HG03457 (cell line): ENCODE measurements at regions not wholly inside any gene's neighbourhood (a gene's known extent, or its start where the extent isn't known, plus 50 kb on each side); places are given as distances from the start of the nearest gene placed in this dataset.
"Not testable (repeated sequence)": the region's sequence is repeated elsewhere in the genome, so short reads cannot be mapped to it uniquely, and the experiment has no call there.

Experiments
- ATAC-seq: cut with Tn5 transposase; IDR thresholded peaks from one replicate; pipeline ENCODE4 v1.9.1; 2021; ENCODE audit warnings: moderate number of reproducible peaks; ENCODE audit not compliant: unreplicated experiment

DNA sequence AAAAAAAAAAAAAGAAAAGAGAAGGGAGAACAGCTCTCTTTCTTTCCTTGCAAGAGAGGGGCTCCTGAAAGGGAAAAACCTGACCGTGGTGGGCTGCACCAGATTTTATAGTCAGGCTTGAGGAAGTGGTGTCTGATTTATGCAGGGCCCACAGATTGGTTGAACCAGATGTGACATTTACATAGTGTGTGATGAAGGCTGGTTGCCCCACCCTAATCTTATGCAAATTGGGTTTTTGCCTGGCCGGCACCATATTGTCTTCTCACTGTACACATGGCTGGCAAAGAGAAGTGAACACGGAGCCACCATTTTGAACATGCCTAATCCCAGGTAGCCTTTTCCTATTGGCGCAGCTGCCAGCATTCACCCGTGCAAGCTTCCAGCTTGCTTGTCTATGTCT is 154.4 kb downstream of the OXSM start:
- no peak for ATAC-seq

DNA sequence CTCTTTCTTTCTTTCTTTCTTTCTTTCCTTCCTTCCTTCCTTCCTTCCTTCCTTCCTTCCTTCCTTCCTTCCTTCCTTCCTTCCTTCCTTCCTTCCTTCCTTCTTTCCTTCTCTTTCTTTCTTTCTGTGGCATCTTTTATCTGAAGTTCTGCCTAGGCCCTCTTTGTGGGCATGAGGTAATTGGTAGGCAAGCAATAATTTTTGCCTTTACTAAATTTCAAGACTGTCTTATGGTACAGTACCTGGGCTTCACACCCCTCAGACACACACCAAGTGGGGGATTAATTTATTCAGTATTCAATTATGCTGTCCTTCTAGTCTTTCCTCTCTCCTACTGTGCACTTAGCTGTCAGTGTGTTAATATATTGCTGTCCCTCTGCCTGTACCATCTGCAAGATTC is 155.5 kb downstream of the OXSM start:
- no peak for ATAC-seq

GRCh38 chr3:25945836-25946235 is 155.9 kb downstream of the OXSM start:
- no peak for ATAC-seq

- no peak for ATAC-seq
Measured at GRCh38 chr3:25952133-25952532, 162.2 kb downstream of the OXSM start.

DNA sequence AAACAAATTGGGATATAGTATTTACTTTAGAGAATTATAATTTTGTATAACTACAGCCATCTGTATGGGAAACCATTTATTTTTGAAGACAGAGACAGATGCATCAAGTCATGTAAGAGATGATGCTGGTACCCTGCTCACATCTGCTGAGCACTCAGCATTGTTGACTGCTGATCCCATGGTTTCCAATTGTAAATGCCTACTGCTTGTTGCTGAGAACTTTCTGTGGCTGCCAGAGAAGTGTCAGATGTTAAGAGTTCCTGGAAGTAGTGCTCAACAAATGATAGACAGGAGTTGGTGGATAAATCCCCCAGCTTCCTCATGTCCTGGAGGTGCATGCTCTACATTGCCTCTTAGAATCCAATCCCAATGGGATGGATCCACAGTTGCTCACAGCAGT is 167.1 kb downstream of the OXSM start:
- no peak for ATAC-seq

DNA sequence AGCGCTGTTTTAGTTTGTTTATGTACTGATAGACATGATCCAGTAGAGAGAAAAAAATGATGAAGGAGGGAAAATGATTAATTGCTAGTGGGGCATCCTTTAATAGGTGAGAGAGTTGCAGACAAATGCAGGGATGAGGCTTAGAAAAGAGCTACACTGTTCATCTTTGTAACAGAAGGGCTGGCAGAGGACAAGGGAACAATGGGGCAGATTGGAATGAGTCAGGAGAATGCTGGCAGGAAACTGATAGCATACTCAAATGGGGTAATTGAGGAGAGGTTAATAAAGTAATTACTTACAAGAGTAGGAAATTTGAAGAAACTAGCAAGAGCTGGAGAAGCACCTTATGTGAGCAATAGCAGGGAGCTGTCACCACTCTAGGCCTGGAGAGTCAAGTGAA is 170.9 kb downstream of the OXSM start:
- no peak for ATAC-seq

- no peak for ATAC-seq
Measured at GRCh38 chr3:25962255-25962654, 172.4 kb downstream of the OXSM start.

- ATAC-seq = no peak
Measured at GRCh38 chr3:25964141-25964540, 174.3 kb downstream of the OXSM start.

DNA sequence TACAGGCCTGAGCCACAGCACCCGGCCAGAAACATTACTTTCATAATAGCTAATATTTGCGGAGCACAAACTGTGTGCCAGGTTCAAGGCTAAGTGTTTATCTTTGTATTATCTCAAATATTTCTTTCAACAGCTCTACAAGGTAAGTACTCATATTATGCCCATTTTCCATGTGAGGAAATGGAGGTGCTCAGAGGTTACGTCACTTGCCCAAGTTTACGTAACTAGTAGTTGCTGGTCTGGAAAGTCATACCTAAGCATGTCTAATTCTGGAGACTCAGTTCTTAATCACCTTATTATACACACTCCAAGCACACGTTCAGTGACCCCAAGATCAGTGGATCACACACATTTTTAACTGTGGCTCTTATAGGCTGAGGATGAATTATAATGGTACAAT is 177.5 kb downstream of the OXSM start:
- ATAC-seq = no peak

GRCh38 chr3:25971736-25972135 is 181.8 kb downstream of the OXSM start:
- ATAC-seq = no peak

DNA sequence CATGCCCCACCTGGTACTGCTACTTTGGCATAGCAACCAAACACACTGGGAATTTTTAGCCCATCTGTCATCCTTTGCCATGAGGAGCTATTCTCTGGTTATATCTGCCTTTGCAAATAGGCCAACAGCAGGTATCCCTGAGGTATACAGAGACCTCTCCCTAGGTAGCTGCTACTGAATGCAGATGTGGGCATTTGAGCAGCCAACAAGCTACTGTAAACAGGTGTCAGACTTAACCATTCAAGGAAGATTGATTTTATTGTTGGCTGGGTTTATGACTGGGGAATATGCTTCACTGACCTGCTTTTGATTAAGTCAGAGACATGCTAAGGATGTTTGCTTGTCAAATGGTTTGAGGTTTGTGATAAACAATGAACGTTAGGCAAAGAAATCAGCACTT is 183.2 kb downstream of the OXSM start:
- ATAC-seq = no peak

DNA sequence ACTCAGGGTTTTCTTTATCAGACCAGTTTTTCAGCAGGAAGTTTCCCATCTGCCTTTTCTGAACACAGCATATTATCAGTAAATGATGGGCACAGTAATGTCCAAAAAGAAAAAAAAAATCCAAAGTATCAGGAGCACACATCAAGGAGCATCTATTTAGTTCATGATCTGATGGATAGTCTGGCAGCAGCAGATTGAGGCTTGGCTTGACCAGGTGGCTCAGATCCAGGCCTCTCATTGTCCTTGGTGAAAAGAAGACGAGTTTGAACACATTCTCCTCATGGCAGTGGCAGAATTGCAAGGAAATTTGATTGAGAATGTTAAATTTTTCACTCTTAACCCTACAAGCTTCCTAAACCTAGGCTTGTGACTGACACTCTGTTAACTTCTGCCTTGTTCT is 192.9 kb downstream of the OXSM start:
- no peak for ATAC-seq

- no peak for ATAC-seq
Measured at GRCh38 chr3:25985621-25986020, 195.7 kb downstream of the OXSM start.

- ATAC-seq = no peak
Measured at GRCh38 chr3:25992606-25993005, 202.7 kb downstream of the OXSM start.

DNA sequence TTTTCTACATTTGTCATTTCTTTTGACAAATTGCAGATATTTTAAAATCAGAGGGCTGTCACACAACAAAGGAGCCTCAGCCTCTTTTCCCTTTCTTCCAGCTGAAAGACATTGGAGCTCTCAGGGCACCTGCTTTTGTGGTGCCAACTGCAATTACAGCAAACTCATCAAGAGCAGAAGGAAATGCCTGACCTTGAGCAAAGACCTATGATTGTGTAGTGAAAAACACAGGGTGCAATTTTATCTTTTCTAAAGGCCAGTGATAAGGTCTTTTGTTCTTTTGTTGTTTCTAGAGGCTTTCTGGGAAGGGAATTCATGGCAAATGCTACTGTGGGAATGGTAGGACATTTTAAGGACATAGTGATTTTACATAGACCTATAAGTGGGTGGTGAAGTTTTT is 214.3 kb downstream of the OXSM start:
- no peak for ATAC-seq

- no peak for ATAC-seq
Measured at GRCh38 chr3:26011276-26011675, 221.4 kb downstream of the OXSM start.

DNA sequence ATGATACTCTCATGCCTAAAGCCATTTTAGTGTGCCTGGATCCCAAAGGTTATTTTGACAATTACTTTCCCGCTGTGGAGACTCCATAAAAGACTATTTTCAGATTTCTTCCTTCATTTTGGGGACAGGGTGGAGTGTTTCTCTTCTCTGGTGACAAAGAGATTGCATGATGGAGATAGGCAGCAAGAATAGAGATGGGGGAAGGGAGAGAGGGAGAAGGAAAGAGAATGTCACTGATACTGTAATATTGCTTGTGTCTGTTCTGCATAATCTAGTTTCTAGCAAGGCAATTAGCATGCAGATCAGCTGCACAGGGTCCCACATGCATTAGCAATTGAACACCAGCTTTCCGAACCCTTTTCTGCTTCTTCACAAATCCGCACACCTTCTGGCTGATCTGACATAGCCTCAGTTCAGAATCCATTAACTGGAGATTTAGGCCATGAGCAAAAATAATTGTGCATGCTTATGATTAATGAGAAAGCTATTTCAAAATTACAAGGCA is 222.4 kb downstream of the OXSM start:
- ATAC-seq = no peak

DNA sequence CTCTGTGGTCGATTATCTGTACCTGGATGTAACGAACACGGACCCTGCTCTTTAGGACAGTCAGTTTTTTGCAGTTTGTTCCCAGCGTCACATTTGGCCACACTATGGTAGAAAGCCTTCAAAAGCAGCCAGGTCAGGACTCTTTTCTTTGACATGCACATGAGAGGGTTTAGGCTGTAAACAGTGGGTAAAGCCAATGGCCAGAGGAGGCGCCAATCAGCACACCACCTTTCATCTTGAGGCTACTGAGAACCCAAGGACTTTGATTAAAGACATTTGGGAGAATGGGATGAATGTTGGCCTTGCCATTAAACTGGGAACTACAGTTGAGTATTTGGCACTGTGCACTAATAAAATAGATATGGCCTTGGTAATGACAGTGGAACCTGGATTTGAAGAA is 225.9 kb downstream of the OXSM start:
- ATAC-seq = no peak

GRCh38 chr3:26018889-26019288 is 229.0 kb downstream of the OXSM start:
- ATAC-seq = no peak

DNA sequence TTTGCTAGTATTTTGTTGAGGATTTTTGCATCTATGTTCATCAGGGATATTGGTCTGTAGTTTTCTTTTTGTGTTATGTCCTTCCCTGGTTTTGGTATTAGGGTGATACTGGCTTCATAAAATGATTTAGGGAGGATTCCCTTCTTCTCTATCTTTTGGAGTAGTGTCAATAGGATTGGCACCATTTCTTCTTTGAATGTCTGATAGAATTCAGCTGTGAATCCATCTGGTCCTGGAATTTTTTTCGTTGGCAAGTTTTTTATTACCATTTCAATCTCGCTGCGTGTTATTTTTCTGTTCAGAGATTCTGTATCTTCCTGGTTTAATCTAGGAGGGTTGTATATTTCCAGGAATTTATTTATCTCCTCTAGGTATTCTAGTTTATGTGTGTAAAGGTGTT is 234.3 kb downstream of the OXSM start:
- not testable (repeated sequence) for ATAC-seq

- ATAC-seq = no peak
Measured at GRCh38 chr3:26029321-26029720, 239.4 kb downstream of the OXSM start.

DNA sequence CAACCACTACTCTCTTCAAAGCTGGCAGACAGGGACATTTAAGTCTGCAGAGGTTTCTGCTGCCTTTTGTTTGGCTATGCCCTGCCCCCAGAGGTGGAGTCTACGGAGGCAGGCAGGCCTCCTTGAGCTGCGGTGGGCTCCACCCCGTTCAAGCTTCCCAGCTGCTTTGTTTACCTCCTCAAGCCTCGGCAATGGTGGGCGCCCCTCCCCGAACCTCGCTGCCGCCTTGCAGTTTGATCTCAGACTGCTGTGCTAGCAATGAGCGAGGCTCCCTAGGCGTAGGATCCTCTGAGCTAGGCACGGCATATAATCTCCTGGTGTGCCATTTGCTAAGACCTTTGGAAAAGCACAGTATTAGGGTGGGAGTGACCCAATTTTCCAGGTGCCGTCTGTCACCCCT is 252.2 kb downstream of the OXSM start:
- not testable (repeated sequence) for ATAC-seq

- ATAC-seq = no peak
Measured at GRCh38 chr3:26049951-26050350, 260.1 kb downstream of the OXSM start.

DNA sequence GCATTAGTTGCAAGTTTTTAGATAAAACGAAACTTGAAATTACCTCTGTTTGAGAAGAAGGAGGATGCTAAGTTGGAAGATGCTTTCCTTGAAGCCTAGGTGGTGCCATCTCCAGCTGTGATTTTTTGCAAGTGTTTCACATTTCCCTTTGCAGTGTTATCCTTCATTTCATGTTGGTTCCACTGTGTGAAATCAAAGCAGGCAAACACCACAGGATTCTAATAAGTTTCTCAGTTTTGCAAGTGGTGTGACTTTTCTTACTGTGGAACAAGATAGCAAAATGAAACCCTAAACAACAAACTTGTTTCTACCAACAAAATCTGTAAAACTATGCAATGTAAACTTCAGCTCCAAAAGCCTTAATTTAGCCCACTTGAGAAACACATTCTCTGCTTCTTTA is 260.9 kb downstream of the OXSM start:
- ATAC-seq = no peak
